Stromal cell of bone marrow (primary cell): ENCODE measurements at regions not wholly inside any gene's neighbourhood (a gene's known extent, or its start where the extent isn't known, plus 50 kb on each side); places are given as distances from the start of the nearest gene placed in this dataset.

Experiments used
- DNase-seq: peaks from one replicate; pipeline ENCODE4 v3.0.0-alpha.2; 2012; ENCODE audit warnings: low read depth

- DNase-seq = no peak
Measured at GRCh38 chr1:13922466-13923110, 222.6 kb downstream of the PRDM2 start.

- DNase-seq = no peak
Measured at GRCh38 chr1:13926556-13926955, 226.6 kb downstream of the PRDM2 start.

- DNase-seq = no peak
Measured at GRCh38 chr1:13927736-13928135, 227.7 kb downstream of the PRDM2 start.

- no peak for DNase-seq
Measured at GRCh38 chr1:13929313-13929712, 229.3 kb downstream of the PRDM2 start.

- DNase-seq = no peak
Measured at GRCh38 chr1:13930151-13930550, 230.2 kb downstream of the PRDM2 start.

- no peak for DNase-seq
Measured at GRCh38 chr1:13931226-13931625, 231.2 kb downstream of the PRDM2 start.

GRCh38 chr1:13935336-13935735 lies 235.3 kb downstream of the PRDM2 start:
- no peak for DNase-seq

GRCh38 chr1:13941315-13941714 lies 241.3 kb downstream of the PRDM2 start:
- DNase-seq = no peak

GRCh38 chr1:13943055-13943454 lies 243.1 kb downstream of the PRDM2 start:
- no peak for DNase-seq

GRCh38 chr1:13945856-13946255 lies 245.9 kb downstream of the PRDM2 start:
- DNase-seq = no peak

- no peak for DNase-seq
Measured at GRCh38 chr1:13947658-13948057, 247.7 kb downstream of the PRDM2 start.

GRCh38 chr1:13948396-13948795 lies 248.4 kb downstream of the PRDM2 start:
- no peak for DNase-seq

GRCh38 chr1:13948888-13949391 lies 249.0 kb downstream of the PRDM2 start:
- peak; percentile 60 for DNase-seq

- no peak for DNase-seq
Measured at GRCh38 chr1:13949546-13949945, 249.6 kb downstream of the PRDM2 start.

GRCh38 chr1:13950637-13951036 lies 250.6 kb downstream of the PRDM2 start:
- DNase-seq = no peak

GRCh38 chr1:13951793-13952751 lies 252.1 kb downstream of the PRDM2 start:
- DNase-seq = no peak

GRCh38 chr1:13952985-13953384 lies 253.0 kb downstream of the PRDM2 start:
- no peak for DNase-seq

- DNase-seq = no peak
Measured at GRCh38 chr1:13956393-13956792, 256.4 kb downstream of the PRDM2 start.

GRCh38 chr1:13960375-13960987 lies 260.5 kb downstream of the PRDM2 start:
- peak; percentile 14 for DNase-seq

GRCh38 chr1:13964768-13965167 lies 264.8 kb downstream of the PRDM2 start:
- no peak for DNase-seq

- peak; percentile 45 for DNase-seq
Measured at GRCh38 chr1:13965770-13966398, 265.9 kb downstream of the PRDM2 start.

GRCh38 chr1:13967707-13968106 lies 267.7 kb downstream of the PRDM2 start:
- no peak for DNase-seq
